NCI-H2107 treated with DMSO at 0.1 percent for 48 hours (cell line): ENCODE measurements at regions not wholly inside any gene's neighbourhood (a gene's known extent, or its start where the extent isn't known, plus 50 kb on each side); places are given as distances from the start of the nearest gene placed in this dataset.
A peak's percentile ranks its signal among the peaks of the same experiment; 100 is the strongest.

Source experiments
- DNase-seq: peaks from one replicate; lab custom pipeline; 2025; ENCODE audit not compliant: unreplicated experiment; lab: John Stamatoyannopoulos, UW

GRCh38 chr5:158485047-158485446, 614.7 kb downstream of the EBF1 start:
- no peak for DNase-seq

DNA sequence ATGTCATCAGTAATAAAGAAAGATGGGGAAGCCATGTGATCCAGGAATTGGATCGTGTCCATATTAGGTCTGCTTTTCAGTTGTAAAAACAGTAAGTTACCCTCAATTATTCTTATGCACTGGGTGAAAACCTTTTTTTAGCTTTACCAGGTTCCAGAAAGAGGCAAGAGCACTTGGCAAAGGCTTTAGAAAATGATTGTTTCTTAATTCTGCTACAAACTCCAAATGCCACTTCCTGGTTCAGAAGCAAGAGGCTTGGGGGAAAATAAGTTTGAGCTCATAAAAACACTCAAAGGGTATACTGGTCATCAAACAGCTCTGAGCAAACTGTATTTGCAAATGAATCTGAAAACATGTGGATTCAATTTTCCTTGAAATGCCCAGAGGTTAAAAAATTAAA, 615.6 kb downstream of the EBF1 start:
- no peak for DNase-seq

DNA sequence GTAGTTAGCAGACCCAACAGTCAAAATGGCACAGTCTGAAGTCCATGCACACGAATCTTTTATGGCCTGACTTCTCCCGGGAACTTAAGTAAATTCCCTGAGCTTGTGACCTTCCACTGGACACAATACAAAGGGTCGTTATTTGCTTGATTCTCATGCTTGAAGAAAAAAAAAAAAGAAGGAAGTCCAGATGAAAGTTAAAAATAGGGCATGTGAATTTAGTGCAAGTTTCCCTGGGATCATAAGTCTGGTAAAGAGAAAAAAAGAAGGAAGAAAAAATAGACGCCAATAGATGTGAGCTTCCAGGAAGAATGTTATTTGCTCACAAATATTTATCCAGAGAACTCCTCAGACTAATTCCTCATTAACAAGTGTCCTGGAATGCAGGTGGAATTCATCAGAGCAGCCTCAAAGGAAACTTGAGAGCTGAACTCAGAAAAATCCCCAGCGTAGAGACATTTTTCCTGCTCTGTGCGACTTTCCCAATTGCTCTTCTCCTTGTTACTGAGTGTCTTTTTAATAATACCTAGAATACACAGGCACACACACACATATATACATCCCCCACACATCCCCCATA, 616.3 kb downstream of the EBF1 start:
- no peak for DNase-seq

DNA sequence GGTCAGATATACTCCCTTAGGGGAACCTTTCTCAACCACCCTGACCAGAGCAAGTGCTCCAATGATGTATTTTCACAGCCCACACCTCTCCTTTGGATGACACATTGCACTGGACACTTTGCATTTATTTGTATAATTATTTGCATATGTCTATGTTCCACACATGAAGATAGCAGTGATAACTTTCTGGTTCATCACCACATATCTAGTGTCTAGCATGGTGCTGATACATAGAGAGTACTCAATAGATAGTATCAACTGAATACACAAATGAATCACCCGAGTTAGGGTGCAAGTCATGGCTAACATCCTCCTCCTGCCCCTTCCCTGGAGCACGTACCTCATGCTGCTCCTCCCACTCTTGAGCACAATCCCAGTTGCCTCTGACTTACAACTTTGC, 617.6 kb downstream of the EBF1 start:
- no peak for DNase-seq

GRCh38 chr5:158478139-158478538, 619.2 kb upstream of the CLINT1 start:
- DNase-seq: no peak

DNA sequence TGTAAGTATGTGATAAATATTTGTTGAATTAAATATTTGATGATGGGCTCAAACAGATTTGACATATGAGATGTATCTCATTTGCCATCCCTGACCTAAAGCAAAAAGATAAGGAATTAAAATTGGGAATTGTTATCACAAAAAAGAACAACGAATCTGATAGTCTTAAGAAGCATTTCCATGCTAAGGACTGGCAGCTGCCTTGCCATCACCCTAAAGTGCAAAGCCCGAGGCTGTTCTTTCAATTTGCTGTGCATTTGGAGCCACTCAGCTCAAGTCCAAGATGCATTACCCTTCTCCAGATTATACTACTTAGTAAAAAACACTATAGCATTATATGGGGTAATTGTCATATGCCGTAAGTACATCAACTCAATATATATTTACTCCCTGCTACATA, 618.3 kb upstream of the CLINT1 start:
- no peak for DNase-seq

DNA sequence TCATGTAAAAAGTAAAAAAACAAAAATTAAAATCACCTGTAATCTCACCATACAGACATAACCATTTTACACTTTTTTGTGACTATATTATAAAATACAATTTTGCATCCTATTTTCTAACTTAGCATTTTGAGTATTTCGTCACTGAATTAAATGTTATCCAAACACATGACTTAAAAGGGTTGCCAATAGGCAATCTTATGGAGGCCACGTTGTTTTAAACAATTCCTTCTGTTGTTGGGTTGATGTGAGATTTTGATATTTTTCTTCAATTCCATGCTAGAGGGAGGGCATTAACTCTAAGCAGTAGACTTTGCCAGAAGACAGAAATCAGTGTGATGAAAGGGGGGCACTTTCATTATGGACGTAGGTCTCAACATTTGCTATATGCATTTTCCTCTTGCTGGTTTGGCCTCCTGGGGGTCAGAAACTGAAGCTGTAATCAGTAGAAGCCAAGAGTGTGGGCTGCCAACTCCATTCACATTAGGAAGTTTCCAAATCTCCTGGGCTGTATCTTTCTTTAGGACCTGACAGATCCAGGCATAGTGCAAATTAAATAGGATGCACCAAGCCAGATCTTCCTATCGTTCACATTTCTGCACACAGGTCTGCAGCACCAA, 614.2 kb upstream of the CLINT1 start:
- DNase-seq: no peak

- DNase-seq: no peak
These were observed 612.6 kb upstream of the CLINT1 start for GRCh38 chr5:158471535-158471924.

DNA sequence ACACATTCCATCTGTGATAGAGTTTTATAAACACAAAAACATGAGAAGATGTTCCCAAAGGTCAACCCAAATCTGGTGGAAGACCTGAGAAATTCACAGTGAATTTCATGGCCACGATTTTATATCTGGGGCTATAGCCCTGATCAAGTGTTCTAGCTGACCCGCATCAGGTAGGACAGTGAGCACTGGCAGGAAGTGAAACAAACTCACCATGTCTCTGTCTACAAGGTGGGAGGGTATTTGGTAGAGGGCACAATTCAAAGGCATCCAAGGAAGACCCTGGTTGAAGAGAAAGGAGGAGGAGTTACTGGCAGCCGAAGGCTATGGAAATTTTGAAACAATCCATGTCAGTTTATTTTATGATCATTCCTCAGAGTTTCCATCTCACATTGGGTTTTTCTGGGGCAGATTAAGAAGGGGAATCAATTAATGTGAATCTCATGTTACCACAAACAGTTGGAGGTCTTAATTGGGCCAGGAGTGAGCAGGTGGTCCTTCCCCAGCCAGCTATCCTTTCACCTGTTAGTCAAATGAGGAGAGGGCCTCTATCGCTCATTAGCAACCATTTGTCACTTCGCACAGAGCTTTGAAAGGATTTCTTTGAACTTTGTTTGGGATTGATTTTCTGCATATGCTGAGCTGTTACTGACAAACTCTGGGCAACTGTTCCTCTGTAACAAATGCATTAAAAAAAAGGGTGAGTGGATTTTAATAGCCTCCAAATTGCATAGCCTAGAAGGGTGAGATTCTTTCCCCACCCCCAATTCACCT, 612.0 kb upstream of the CLINT1 start:
- peak; percentile 47 for DNase-seq

- no peak for DNase-seq
These were observed 609.5 kb upstream of the CLINT1 start for GRCh38 chr5:158468444-158468843.

- DNase-seq: no peak
These were observed 607.2 kb upstream of the CLINT1 start for GRCh38 chr5:158466191-158466590.

DNA sequence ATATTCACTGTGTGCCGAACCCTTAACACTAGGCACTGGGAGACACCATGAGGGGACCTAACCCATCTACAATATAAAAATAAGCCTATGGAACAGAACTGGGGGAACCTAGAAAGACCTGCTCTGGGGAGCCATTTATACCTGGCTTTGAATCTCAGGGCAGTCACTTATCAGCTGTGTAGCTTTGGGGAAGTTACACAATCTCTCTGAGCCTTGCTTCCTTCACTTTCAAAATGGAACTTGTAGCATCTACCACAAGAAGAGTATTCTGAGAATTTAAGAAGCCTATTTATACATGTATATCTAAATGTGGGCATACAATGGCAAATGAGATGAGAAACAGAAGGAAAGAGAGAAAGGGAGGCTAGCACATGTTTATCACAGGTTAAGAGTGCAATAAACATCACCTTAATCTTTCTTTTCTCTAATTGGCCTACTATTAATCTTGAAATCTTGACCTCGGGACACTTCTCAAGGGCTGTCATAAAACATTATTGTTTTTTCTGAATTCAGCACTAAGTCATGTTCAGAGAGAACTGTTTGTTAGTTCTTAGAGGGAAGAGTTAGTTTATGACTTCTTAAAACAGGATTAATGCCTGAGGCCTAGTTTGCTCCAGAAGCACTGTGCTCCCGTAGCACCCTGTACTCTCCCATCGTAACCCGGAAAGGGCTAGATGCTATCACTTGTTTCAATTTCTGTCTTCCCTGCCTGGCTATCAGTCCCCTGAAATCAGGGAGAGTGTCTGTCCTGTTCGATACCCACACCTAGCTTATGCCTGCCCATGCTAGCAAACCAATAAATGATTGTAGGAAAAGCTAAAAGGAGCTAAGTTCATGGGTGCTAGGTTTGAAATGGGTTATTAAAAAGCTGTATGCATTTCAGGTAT, 606.4 kb upstream of the CLINT1 start:
- no peak for DNase-seq

DNA sequence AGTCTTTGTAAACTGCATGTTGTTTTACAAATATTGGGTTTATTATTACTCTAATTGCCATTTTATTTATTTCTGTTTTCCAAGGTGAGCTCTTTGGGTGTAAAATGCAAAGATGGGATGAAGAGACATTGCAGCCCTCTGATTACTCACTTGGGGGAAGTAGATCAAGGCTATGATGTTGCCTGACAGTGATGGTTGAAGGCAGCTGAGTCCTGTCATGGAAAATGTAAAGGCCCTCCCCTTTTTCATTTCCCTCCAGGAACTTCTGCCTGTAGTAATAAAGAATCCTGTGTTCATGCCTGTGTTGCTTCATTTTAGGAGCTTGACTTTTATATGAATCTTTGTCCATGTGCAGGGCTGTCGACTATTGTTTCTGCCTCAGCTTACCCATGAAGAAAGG, 605.4 kb upstream of the CLINT1 start:
- no peak for DNase-seq

GRCh38 chr5:158463938-158464337, 605.0 kb upstream of the CLINT1 start:
- no peak for DNase-seq

- no peak for DNase-seq
These were observed 604.2 kb upstream of the CLINT1 start for GRCh38 chr5:158463188-158463587.

GRCh38 chr5:158462349-158463114, 603.6 kb upstream of the CLINT1 start:
- DNase-seq: no peak

GRCh38 chr5:158461240-158461854, 602.4 kb upstream of the CLINT1 start:
- DNase-seq: no peak

DNA sequence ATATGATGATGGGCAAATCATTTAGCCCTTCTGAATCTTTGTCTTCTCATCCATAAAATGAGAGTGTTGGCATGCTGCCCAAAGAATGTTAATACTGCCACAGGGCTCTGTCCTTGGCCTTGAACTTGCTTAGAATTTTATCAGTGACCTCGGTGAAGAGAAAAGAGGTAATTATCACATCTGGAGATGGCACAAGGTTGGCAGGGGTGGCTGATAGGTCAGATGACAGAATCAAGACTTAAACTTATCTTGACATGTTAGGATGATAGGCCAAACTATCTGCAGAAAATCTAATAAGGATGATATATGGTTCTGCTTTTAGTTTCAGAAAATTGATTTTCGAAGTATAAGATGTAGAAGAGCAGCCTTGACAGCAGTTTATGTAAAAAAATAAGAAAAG, 599.1 kb upstream of the CLINT1 start:
- no peak for DNase-seq

DNA sequence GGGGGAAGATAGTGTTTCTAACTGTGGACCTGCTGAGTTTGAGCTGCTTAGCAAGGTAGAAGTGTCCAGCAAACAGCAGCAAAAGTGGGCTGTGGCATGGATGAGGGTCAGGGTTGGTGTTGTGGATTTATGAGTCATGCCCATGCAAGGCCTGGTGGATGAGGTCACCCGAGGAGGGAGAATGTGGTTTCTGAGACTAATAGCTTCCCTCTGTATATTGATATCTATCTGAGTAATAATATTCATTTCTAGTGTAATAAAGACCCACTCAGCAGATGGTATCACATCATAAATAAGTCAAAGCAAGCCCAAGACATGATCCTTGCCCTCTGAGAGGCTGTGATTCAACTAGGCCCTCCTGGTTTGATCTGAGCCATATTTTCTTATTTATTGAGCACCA, 597.8 kb upstream of the CLINT1 start:
- DNase-seq: no peak

- DNase-seq: no peak
These were observed 597.3 kb upstream of the CLINT1 start for GRCh38 chr5:158456241-158456640.
